IMR-90 (cell line): ENCODE measurements at regions not wholly inside any gene's neighbourhood (a gene's known extent, or its start where the extent isn't known, plus 50 kb on each side); places are given as distances from the start of the nearest gene placed in this dataset.

ENCODE experiments used
- ATAC-seq: fragments of 200-7000 bp; cut with Tn5 transposase; 2 replicates; pipeline ENCODE4 v1.9.1; 2020; ENCODE audit warnings: low read depth, mild to moderate bottlenecking, moderate library complexity
- BruUV-seq: library from RNA; stranded (reverse); fragments of 400-500 nt; replicated peaks from 2 replicates; lab custom pipeline; 2021; lab: Mats Ljungman, UMichigan
- CTCF ChIA-PET: fragments of 300-600 bp; formaldehyde crosslinking; extraction: SDS; loops from one replicate; lab custom pipeline; 2021; ENCODE audit warnings: antibody characterized with exemption; lab: Yijun Ruan, JAX
- POLR2A ChIA-PET: fragments of 300-600 bp; sonication (Branson Sonifier 250); formaldehyde crosslinking; loops from one replicate; lab custom pipeline; 2022; ENCODE audit warnings: antibody characterized with exemption; ENCODE audit not compliant: unreplicated experiment; lab: Charles Lee
- DNase-seq: peaks from one replicate; pipeline ENCODE4 v3.0.0; 2013
- H2AFZ ChIP-seq: replicated peaks from 2 replicates; pipeline ENCODE3; 2013; ENCODE audit warnings: low read length, mild to moderate bottlenecking; ENCODE audit not compliant: poor library complexity
- H2AK5ac ChIP-seq: 2 replicates; pipeline ENCODE4 v1.6.1; 2013; ENCODE audit warnings: low read depth, low read length, inconsistent platforms
- H2AK9ac ChIP-seq: replicated peaks from 2 replicates; pipeline ENCODE3; 2013; ENCODE audit warnings: mild to moderate bottlenecking, low read depth, low read length, moderate library complexity; ENCODE audit not compliant: poor library complexity
- H2BK120ac ChIP-seq: 2 replicates; pipeline ENCODE4 v1.6.1; 2013; ENCODE audit warnings: low read depth, low read length, inconsistent platforms
- H2BK15ac ChIP-seq: 3 replicates; pipeline ENCODE4 v1.6.1; 2013; ENCODE audit warnings: low read depth, low read length, inconsistent platforms
- H2BK20ac ChIP-seq: 2 replicates; pipeline ENCODE4 v1.6.1; 2013; ENCODE audit warnings: low read depth, mild to moderate bottlenecking, inconsistent platforms, low read length, moderate library complexity
- H2BK5ac ChIP-seq: 2 replicates; pipeline ENCODE4 v1.6.1; 2013; ENCODE audit warnings: mild to moderate bottlenecking, low read depth, low read length, inconsistent platforms; ENCODE audit not compliant: poor library complexity, severe bottlenecking
- H3K14ac ChIP-seq: replicated peaks from 2 replicates; pipeline ENCODE4 v1.6.1; 2013; ENCODE audit warnings: low read depth, low read length, inconsistent platforms
- H3K18ac ChIP-seq: 2 replicates; pipeline ENCODE4 v1.6.1; 2013; ENCODE audit warnings: low read depth, low read length, control low read depth
- H3K23ac ChIP-seq: 2 replicates; pipeline ENCODE4 v1.6.1; 2013; ENCODE audit warnings: low read depth, low read length, inconsistent platforms
- H3K27ac ChIP-seq: 2 replicates; pipeline ENCODE4 v1.5.1; 2013; ENCODE audit warnings: mild to moderate bottlenecking, control low read depth, low read length; ENCODE audit not compliant: insufficient read depth
- H3K27me3 ChIP-seq: 2 replicates; pipeline ENCODE4 v1.6.1; 2013; ENCODE audit warnings: low read length; ENCODE audit not compliant: control insufficient read depth, insufficient read depth
- H3K36me3 ChIP-seq: 2 replicates; pipeline ENCODE4 v1.6.1; 2013; ENCODE audit warnings: low read length, mixed read lengths; ENCODE audit not compliant: control insufficient read depth, insufficient read depth
- H3K4ac ChIP-seq: 2 replicates; pipeline ENCODE4 v1.6.1; 2013; ENCODE audit warnings: low read depth, low read length, inconsistent platforms
- H3K4me1 ChIP-seq: 2 replicates; pipeline ENCODE4 v1.6.1; 2013; ENCODE audit warnings: low read length, mixed read lengths; ENCODE audit not compliant: control insufficient read depth, insufficient read depth
- H3K4me2 ChIP-seq: 2 replicates; pipeline ENCODE4 v1.6.1; 2013; ENCODE audit warnings: low read depth, mild to moderate bottlenecking, control low read depth, low read length, moderate library complexity
- H3K4me3 ChIP-seq: 2 replicates; pipeline ENCODE4 v1.5.1; 2013; ENCODE audit warnings: low read depth, mild to moderate bottlenecking, control low read depth, low read length, moderate library complexity; ENCODE audit not compliant: insufficient read depth
- H3K56ac ChIP-seq: 2 replicates; pipeline ENCODE4 v1.6.1; 2013; ENCODE audit warnings: low read length, inconsistent platforms; ENCODE audit not compliant: insufficient read depth; ENCODE audit errors: extremely low read depth
- H3K79me1 ChIP-seq, 2 experiments: 2 replicates each; pipeline ENCODE4 v1.6.1; 2013; ENCODE audit warnings: low read length in 2 of 2, inconsistent platforms in 1 of 2, low read depth in 1 of 2
- H3K9ac ChIP-seq: 2 replicates; pipeline ENCODE4 v1.6.1; 2013; ENCODE audit warnings: low read depth, low read length, control low read depth
- H3K9me1 ChIP-seq: 2 replicates; pipeline ENCODE4 v1.6.1; 2013; ENCODE audit warnings: low read length, inconsistent platforms; ENCODE audit not compliant: insufficient read depth
- H3K9me3 ChIP-seq: 2 replicates; pipeline ENCODE4 v1.6.1; 2013; ENCODE audit warnings: low read length; ENCODE audit not compliant: control insufficient read depth, insufficient read depth
- H4K20me1 ChIP-seq: 2 replicates; pipeline ENCODE4 v1.6.1; 2013; ENCODE audit warnings: low read length, inconsistent platforms; ENCODE audit not compliant: insufficient read depth
- H4K5ac ChIP-seq: 2 replicates; pipeline ENCODE4 v1.6.1; 2013; ENCODE audit warnings: mild to moderate bottlenecking, low read depth, low read length, control low read depth
- H4K8ac ChIP-seq, 2 experiments: 2 replicates each; pipeline ENCODE4 v1.6.1; 2013; ENCODE audit warnings: low read depth in 2 of 2, low read length in 2 of 2, control low read depth in 1 of 2, inconsistent platforms in 1 of 2
- H4K91ac ChIP-seq: 2 replicates; pipeline ENCODE4 v1.6.1; 2013; ENCODE audit warnings: low read depth, low read length, inconsistent platforms; ENCODE audit not compliant: insufficient read depth
- BHLHE40 ChIP-seq: fragments of 150-350 bp; IDR thresholded peaks from 2 replicates; pipeline ENCODE4 v1.6.1; 2016; ENCODE audit warnings: mild to moderate bottlenecking, low read depth, low read length
- MAFK ChIP-seq: IDR thresholded peaks from 2 replicates; pipeline ENCODE4 v1.6.1; 2012; ENCODE audit warnings: low read depth, low read length, improper control_type of control experiment
- SMC3 ChIP-seq: fragments of 150-350 bp; IDR thresholded peaks from 2 replicates; pipeline ENCODE4 v1.6.1; 2016; ENCODE audit warnings: low read depth, mild to moderate bottlenecking, antibody characterized with exemption, low read length, moderate library complexity
- WGBS, 2 experiments: methylation state at CpG; one replicate each; pipeline versions ENCODE4 v1.1.5 to v1.1.7; 2013; ENCODE audit warnings: missing lambda C conversion rate in 2 of 2; ENCODE audit not compliant: insufficient read length in 1 of 2; ENCODE audit errors: extremely low coverage in 2 of 2; 5-methylcytosine and 5-hydroxymethylcytosine counted together
- dilution Hi-C: fragments of 300-500 bp; cut with HindIII; formaldehyde crosslinking; loops from one replicate; pipeline ENCODE4 v1.14.3; 2018; ENCODE audit warnings: low sequenced_read_pairs; ENCODE audit not compliant: unreplicated experiment
- in situ Hi-C: fragments of 300-500 bp; cut with MboI; formaldehyde crosslinking; loops from 3 replicates; pipeline ENCODE4 v1.14.3; 2019; ENCODE audit warnings: low sequenced_read_pairs, inconsistent platforms, mixed read lengths
- intact Hi-C: fragments of 100-400 bp; cut with micrococcal nuclease; formaldehyde crosslinking; loops from 2 replicates; pipeline ENCODE4 v1.10.0; 2022

DNA sequence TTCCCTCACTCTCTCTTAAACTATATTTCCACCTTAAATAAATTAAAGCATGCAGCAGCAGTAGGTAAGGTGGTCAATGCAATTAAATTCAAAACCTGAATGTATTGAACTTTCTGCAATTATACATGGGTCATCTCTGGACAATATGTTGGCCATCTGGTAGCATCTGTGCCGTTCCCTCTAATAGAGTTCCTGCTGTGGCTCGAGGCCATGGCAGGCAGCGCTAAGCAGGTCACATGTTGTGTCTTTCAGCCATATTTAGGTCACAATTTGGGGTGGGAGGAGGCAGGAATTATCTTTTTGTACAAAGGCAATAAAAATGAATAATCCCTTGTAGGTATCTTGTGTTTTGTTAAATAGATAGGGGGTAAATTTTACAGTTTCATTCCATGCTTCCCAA is 676.2 kb downstream of the ZEB2 start:
- Histone ChIP-seq H3K18ac (no peak overlapping the region), H2AFZ (no peak overlapping the region), H3K4me3 (no peak overlapping the region), H2BK20ac (no peak overlapping the region), H3K9me1 (no peaks in the 10 kb centered on the region), H3K4me2 (no peak overlapping the region), H2BK5ac (no peak overlapping the region), H3K27me3 (no peaks in the 10 kb centered on the region), H3K79me1 (no peaks in the 10 kb centered on the region), H3K4me1 (no peaks in the 10 kb centered on the region), H3K27ac (no peak overlapping the region), H3K23ac (no peak overlapping the region), H3K4ac (no peak overlapping the region), H3K56ac (no peak overlapping the region), H4K20me1 (no peaks in the 10 kb centered on the region), H3K9ac (no peak overlapping the region), H4K8ac (no peak overlapping the region), H3K9me3 (no peaks in the 10 kb centered on the region; the same call in none of the 2 replicates), H4K91ac (no peak overlapping the region), H2BK120ac (no peak overlapping the region), H4K5ac (no peak overlapping the region), H3K14ac (no peak overlapping the region), H2AK9ac (no peak overlapping the region), H2BK15ac (no peak overlapping the region), H3K36me3 (no peaks in the 10 kb centered on the region), H2AK5ac (no peak overlapping the region)
- dilution Hi-C loops, result no loop called here
- ChIA-PET POLR2A (no interaction called here), CTCF (interaction anchor here (0.6 kb wide), 1 partner anchor 396 kb away, joined by 3 read pairs; no protein-coding TSS in a partner anchor)
- no CpG with 5 or more reads among the region's 3 CpGs for WGBS, 2 experiments
- no TSS peak for BruUV-seq
- ATAC-seq (no peak), DNase-seq (no peak)
- TF ChIP-seq SMC3, result no peak
- TF ChIP-seq BHLHE40, result no peak
- no peak for TF ChIP-seq MAFK
- intact Hi-C loops, result no loop called here
- in situ Hi-C loops, result no loop called here
